ENCODE measurements at regions not wholly inside any gene's neighbourhood (a gene's known extent, or its start where the extent isn't known, plus 50 kb on each side); places are given as distances from the start of the nearest gene placed in this dataset.

GRCh38 chr9:85339338-85339737 is 402.4 kb downstream of the AGTPBP1 start:
- TF ChIP-seq YY1 (IDR thresholded peaks at IDR 0.05; ENCODE audit: insufficient read depth, insufficient read length), result no peak
- no peak for TF ChIP-seq ZNF274 (IDR thresholded peaks at IDR 0.05; ENCODE audit: low read depth, low read length)
- no peak for TF ChIP-seq SUZ12 (IDR thresholded peaks at IDR 0.05; ENCODE audit: extremely low read depth, insufficient read depth, insufficient read length)

Measured in NT2/D1 (cell line).